GM19397 (cell line): ENCODE measurements at regions not wholly inside any gene's neighbourhood (a gene's known extent, or its start where the extent isn't known, plus 50 kb on each side); places are given as distances from the start of the nearest gene placed in this dataset.

Experiments
- ATAC-seq: cut with Tn5 transposase; IDR thresholded peaks from one replicate; pipeline ENCODE4 v1.9.1; 2021; ENCODE audit warnings: mild to moderate bottlenecking, moderate library complexity; ENCODE audit not compliant: unreplicated experiment

DNA sequence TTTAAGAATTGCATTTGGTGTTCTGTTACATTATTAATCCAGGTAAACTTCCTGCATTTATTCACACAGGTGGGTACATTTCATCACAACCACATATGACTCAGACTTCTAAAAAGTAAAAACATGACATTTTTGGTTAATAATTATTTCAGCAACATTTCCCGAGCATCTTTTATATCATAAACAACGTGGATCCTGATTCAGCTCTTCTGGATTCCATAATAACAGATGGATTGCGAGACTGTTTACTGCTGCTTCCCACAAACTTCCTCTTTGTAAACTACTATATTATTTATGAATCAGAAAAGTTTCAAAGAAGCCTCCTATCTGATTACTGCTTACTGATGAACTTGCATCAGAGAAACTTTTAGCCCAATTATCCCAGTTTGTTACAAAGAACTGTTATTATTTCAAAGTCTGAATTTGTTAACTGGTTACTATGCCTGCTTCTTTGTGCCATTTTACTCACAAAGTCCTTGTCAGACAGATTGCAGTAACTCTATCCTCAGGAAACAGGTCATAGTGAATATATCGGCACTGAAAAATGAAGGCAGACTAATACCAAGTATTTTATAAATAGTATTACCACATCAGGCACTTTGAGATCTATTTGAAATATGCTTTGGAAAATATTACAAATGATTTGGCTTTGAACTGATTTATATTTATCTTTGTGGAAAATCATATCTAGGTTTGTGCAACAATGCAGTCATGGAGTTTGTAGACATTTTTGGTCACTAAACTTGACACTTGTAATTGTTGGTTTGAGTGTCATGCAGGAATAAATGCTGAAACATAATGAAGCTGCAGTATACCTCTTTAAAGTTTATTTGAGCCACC lies 511.6 kb downstream of the PLCL1 start:
- ATAC-seq: no peak

DNA sequence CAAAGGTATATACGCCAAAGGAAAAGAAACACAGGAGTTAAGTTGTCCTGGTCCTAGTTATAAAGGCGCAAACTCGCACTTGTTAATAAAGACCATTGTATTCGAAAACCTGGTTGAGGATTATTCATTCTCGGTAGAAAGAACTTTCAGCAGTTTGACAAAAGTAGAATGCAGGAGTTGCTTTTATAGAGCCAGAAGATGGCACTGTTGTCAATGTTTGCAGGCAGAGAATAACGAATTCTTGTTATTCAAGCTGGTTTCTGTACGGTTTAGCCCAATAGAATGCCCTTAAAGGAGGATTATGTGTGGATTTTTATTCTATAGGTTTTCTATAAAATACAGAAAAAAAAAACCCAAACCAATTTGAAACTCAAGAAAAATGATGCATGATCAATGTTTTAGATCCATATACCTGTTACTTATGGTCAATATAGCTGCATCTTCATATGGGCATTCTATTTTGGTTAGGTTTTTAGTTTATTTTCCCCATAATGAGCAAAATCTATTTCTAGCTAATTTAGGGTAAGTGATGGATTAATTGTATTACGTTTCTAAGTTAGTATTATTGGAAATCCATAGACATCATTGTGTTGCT lies 510.3 kb downstream of the PLCL1 start:
- peak; percentile 59 for ATAC-seq

DNA sequence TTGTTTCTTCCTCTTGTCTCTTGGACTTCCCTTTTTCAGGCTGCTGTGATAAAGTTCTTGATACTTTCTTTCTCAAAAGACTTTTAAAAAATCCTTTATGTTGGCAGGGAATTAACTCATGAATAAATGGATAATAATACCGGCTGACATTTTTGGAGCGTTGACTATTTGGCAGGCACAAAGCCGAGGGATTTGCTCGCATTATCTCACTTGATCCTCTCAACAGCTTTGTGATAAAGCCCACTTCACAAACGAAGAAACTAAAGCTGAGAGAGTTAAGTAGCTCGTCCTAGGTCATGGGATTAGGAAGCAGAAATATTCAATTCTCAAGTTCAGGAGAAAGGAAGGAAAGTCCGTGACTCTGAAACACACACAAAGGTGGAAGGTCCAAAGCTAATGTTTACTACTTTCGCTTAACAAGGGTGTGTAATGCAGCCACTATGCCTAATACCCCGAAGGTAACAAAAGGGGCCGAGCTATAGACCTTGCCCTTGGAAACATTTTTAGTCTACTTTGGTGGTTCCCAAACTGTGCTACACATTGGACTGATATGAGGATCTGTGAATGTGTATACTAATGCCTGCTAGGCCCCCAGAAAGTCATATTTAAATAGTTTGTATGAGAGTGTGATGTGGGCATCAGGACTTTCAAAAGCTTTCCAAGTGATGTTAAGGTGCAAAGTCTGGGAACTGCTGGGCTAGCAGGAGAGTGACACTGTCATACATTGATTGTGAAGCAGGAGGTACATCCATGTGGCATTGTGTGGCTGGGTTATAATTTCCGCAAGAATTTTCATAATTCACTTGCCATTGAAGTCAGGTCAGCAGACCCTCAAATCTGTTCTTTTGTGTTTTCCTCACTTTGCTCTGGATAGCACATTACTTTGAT lies 508.4 kb downstream of the PLCL1 start:
- ATAC-seq: no peak

DNA sequence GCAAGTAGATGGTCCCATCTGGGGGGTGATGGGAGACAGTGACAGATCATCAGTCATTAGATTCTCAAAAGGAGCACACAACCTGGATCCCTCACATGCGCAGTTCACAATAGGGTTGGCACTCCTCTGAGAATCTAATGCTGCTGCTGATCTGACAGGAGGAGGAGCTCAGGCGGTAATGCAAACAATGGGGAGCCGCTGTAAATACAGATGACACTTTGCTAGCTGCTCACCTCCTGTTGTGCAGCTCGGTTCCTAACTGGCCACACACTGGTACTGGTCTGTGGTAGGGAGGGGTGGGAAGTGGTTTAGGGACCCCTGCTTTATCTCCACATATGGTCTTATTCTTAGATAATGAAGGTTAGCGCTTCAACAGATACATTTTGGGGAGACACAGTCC lies 506.6 kb downstream of the PLCL1 start:
- no peak for ATAC-seq

DNA sequence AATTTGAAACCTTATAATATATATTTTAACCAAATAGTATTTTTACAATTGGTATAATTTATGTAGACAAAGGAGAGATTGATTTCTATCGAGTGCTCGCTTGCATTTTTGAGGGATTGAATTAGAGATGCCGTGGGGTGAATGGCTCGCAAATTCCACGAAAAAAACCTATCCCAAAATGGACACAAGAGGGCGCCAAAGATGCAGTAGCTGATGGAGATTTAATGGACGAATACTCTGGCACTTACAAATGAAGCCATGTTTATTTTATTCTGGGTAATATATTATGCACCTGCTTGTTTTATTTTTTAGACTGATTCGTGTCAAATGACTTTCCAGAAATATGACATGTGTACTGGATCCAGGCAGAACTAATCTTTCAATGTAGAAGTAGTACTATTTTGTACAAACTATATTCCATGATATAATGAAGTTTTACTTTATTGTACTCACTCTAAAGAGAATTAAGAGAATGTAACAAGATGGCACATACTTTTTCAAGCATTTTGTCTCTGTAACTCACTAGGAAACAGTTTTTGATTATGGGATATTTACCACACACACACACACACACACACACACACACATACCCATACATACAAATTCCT lies 505.4 kb downstream of the PLCL1 start:
- ATAC-seq: no peak

DNA sequence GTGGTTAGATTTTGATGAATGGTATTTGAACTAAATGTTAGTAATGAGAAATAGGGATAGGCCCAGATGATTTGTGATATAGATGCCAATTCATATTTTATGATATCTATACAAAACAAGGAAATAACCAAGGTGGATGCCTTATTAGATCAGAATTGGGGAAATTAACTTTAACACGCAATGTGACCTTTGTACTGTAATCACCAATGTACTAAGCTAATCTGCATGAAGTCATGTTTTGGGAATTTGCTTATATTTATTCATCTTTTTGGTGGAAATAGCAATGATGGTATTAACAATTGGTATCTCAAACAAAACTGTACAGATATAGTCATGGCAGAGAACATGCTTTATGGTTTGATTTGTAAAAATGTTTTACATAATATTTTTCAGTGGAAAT lies 504.7 kb downstream of the PLCL1 start:
- ATAC-seq: no peak

DNA sequence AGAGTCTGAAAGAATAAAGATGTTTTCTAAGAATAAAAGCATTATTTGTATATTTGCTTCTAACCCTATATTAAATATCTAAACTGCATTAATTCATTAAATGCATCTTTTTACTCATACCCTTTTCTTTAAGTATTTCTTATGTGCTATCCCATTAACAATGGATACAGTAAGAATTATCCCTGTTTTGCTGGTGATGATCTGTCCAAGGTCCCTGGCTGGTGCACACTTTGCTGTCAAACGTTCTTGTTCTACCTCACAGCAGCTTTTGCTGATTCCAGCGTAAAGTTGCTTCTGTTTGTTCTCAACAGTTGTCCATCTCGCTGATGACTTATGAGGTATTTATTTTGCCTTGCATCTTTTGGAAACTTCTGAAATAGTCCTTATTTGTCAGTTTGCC lies 504.0 kb downstream of the PLCL1 start:
- ATAC-seq: no peak

DNA sequence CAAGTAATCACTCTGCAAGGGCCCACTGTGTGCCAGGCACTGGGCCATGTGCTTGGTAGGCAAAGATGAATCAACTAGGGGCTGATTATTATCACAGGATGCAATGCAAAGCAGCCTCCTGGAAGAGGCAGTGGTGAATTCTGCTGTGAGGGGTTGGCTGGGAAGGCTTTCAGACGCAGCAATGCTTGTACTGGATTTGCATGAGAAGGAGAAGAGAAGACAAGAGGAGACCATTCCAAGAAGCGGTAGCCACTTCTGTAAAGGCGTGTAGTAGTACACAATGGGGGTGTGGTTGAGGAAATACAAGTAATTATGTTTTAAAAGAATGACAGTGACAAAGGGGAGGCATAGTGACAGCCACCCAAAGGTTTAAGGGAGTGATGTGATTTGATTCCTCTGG lies 502.7 kb downstream of the PLCL1 start:
- ATAC-seq: no peak

DNA sequence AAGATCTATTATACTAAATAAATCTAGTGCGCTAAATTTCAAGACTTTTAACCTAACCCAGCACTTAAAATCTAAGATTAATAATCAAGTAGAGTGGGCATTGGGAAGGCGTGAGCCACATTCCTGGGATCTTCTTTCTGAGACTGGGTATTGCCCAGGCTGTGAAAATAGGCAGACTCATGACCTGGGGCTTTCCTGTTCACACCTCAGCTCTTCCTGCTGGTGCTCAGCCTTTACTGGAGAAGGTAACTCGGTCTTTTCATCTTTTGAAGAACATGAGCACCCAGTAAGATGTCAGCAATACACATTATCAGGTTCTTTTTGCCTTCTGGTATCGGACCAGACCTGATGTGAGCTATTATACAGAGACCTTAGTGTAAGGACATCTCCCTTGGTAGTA lies 500.5 kb downstream of the PLCL1 start:
- no peak for ATAC-seq

DNA sequence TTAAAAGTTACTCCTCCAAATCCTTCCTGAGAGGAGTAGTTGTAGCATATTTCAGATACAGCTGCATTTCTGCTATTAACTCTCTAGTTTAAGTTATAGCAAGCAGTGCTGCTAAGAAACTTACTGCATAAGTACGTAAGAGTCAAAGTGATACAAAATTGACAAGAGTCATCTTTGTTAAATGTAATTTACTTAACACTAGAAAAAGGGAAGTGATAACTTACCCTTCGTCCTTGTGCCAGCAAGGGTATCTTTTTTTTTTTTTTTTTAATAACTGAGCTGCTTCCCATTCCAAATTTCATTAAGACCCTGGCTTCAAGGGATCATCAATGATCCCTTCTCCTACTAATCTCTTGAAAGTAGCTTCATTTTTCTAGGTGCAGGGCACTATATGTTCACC lies 493.0 kb downstream of the PLCL1 start:
- ATAC-seq: no peak

DNA sequence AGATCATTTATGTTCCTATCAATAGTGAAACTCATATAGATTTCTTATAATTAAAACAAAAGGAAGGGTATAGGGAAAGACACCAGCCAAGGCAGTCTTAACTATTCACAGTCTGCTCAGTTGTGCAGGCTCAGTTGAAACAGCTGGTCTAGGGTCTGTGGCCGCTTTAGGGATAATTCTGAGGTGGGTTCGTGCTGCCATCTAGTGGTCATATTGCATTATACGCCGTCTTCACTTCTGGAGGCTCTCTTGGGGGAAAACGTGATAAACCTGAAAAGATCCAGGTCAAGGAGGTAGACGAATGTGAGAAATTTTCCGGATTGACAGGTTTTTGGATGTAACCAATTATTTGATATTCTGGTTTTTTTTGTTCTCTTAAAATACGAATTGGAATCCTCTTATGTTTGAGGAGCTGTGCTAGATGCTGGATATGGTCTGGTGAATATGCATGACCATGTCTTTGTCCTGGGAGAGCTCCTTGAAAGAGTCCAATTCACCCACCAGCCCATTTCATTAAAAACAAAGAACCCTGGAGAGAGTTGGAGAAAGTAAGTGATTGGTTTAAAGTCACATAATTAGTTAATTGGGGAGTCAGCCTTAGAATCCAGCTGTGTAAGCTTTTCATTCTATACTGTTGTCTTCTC lies 492.4 kb downstream of the PLCL1 start:
- ATAC-seq: peak; percentile 89

DNA sequence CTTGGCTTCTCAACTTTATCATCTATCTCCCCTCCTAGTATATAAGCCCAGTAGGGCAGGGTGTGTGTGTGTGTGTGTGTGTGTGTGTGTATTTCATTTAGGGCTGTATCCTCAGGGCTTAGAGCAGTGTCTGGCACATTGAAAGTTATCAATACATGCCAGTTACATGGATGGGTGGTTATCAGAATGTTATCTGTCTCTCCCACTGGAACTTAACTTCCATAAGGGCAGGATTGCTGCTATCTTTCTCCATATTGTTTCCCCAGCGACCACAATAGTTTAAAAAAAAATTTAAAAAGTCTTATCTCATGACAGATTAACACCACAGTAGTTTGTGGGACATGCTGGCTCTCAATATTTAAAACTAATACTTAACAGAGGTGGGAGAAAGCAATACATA lies 488.9 kb downstream of the PLCL1 start:
- ATAC-seq: no peak

DNA sequence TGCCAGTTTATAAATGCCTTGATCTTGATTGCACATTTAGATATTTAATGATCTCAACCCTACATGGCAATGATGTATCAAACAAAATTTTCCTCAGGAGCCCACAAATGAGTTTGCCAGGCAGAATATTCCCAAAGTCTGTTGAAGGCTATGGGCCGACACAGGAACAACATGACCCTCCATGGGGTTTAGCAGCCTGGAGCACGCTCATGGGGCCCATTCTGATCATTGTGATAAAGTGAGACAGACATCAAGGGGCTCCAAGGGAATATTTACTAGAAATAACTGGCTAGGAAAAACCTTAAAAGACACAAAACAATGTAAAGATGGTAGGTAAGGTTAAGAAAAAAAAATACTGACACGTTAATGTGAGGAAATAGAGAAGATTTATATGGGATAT lies 485.4 kb downstream of the PLCL1 start:
- ATAC-seq: no peak

DNA sequence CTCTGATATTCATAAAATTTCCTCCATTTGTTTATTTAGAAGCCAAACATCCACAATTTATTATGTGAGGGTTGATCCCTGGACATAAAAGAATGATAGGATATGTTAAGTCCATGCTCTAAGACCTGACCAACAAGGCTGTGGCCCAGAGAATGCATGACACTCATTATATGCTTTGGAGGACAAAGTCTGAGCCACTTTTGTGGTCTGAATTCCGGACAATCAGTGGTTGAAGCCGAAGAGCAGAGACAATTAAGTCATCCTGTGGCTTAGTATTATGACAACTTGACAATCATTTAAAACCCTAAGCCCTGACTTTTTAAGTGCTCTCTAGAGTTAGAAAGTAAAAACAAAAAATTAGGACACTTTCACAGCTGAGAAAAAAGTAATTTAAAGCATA lies 483.3 kb downstream of the PLCL1 start:
- ATAC-seq: no peak

DNA sequence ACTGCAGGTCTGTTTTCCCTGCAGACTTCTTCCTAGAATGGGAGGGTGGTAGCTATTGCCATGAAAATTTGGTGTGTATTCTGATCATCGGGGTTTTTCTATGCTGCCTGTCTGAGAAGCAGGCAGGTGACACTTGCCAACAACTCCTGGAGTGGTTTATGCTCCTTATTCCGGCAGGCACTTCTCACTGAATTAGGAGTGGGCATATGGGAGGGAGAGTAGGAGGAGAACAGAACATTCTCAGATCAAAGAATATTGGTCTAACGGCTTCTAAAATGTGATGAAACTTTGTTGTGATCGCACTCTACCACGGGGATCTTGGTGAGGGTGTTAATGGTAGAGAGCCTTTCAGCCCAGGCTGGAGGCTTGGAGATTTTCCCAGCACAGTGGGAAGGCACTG lies 480.8 kb downstream of the PLCL1 start:
- ATAC-seq: no peak

DNA sequence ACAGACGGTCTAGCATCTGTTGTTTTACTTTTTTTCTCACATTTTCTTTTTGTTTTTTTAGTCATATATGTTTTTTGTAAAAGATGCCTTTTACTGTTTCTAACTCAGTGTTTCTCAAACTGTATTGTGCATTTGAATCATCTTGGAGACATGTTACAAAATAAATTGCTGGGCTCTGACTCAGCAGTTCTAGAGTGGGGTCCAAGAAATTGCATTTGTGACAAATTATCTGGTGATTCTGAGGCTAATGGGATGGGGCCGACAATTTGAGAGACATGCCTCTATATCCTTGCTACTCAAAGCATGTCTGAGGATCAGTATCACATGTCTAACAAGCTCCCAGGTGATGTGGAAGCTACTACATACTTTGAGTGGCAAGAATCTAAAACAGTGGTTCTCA lies 478.8 kb downstream of the PLCL1 start:
- ATAC-seq: no peak

DNA sequence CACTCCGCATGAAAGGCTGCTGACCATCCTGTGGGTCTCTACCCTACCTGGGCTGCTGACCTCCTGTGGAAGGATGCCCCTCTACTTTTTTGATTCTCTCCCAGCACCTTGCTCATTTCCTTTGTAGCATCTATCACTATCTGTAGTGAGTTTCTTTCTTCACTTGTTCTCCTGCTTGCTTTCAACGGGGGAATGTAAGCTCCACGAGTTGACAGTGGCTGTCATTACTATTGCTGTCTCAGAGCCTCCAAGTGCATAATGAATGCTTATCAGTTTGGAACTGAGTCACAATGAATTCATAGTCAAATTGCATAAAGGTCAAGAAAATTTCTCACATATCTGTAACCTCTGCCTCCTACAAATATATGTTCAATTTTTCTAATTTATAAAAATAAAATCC lies 477.7 kb downstream of the PLCL1 start:
- ATAC-seq: no peak

DNA sequence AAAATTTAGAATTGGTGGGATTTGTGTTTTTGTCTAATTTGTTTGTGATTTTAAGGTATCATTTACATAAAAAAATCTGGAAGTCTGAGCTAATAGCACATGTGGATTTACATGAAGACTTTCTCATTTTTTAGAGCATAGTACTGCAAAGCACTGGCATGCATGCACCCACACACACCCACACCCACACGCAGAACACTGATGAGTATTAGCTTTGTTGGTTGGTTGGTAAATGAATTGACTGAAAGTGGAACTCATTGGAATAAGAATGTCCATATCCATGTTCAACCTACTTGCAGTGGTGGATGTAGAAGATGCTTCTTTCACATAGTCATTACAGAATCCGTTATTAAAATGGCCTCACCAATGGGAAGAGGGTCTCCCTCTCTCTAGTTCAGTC lies 475.8 kb downstream of the PLCL1 start:
- no peak for ATAC-seq

DNA sequence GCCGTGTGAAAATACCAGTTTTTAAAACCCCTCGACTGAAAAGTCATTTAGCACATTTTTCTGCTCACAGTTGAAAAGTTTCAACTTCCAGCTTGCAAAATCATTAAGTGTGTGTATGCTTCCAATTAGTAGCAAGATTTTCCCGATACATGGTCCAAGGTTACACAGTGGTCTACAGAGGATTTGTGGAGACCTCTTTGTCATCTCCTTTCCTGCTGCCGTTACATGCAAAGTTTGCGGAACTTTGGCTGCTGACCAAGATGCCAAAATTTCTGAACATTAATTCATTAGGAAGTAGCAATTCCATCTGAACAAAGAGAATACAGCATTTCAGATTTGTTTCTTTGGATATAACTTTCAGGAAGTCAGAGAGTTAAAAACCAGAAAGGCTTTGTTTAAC lies 474.6 kb downstream of the PLCL1 start:
- no peak for ATAC-seq

DNA sequence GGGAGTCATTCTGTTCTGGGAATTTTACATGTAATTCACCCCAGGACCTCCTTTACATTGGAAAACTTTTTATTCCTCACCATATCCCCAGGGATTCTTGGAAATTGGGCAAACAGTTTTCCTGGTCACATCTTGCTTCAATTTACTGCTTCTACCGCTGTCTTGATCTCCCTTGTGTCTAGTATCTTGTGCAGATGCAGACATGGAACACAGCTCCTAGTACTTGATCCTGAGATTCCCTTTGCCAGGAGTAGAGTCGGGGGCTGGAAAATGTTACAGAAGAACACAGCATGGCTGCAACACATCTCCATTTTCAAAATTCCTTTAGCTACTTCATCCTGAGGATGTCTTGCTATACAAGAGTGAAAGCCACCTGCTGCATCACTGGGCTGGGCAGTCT lies 472.8 kb downstream of the PLCL1 start:
- no peak for ATAC-seq

DNA sequence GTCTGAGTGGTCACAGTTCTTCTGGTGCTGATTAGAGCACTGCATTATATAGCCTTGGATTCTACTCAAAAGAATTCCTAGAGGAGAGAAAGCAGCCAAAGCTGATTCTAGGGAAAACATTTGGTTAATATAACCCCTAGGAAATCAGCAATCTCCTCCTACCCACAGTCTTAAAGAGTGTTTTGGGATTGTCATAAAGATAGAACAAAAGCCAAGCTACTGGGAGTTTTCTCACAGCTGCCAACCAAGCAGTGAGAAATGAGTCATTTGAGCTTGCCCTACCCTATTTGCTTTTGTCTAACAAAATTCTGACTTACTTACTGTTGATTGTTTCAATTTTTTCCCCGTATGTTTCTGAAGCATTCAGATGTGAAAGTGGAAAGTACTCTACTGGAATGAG lies 469.3 kb downstream of the PLCL1 start:
- no peak for ATAC-seq
